IPS DF 19.7 (cell line): ENCODE measurements at regions not wholly inside any gene's neighbourhood (a gene's known extent, or its start where the extent isn't known, plus 50 kb on each side); places are given as distances from the start of the nearest gene placed in this dataset.

Source experiments
- DNase-seq: peaks from one replicate; pipeline ENCODE4 v3.0.0-alpha.2; 2013; ENCODE audit warnings: low read depth, low spot score

DNA sequence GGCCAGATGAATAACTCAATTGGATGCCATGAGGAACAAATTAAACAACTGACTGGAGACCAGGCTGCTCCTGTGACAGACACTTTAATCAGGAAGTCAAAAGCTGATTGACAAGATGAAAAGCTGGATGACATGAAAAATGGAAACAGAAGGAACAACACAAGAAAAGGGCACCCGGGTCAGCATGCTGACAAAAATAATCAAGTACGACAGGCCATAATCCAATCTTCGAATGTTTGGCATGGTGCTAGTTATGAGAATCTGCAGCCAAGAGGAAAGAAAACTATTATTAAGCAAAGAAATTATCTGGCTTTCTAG lies 544.7 kb downstream of the ETNK1 start:
- DNase-seq: no peak

DNA sequence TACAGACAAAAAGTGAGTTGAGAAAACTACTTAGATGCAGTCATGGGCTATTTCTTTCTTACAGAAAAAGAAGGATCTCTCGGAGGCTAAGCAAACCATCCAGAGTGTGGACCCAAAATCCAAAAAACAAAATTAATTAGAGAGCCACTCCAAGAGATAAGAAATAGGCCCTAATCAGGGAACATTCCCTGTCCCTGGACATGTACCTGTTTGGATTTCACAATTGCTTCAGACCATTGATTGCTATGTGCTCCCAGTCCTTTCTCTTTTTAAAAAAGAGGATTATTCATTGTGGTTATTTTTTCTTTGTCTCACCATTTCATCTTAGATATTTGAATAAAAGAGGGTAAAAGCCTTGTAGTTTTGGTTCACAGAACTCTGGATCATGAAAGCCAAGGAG lies 549.9 kb downstream of the ETNK1 start:
- no peak for DNase-seq

DNA sequence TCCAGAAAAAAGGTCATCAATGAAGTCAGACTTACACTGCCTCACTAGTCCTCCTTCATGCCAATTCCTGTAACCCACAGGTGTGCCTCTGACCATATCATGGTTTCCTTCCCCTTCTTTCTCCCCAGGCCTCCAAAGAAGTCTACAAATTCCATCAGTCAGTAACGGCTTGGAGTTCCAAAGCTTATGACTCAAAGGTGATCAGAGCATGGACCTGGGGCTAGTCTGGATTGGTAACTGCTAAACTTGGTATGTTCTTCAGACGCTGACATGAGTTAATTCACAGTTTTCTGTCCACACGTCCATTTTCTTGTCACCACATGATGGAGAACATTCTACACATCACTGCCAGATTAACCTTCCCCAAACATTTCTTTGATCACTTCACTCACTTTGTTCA lies 560.4 kb downstream of the ETNK1 start:
- no peak for DNase-seq

DNA sequence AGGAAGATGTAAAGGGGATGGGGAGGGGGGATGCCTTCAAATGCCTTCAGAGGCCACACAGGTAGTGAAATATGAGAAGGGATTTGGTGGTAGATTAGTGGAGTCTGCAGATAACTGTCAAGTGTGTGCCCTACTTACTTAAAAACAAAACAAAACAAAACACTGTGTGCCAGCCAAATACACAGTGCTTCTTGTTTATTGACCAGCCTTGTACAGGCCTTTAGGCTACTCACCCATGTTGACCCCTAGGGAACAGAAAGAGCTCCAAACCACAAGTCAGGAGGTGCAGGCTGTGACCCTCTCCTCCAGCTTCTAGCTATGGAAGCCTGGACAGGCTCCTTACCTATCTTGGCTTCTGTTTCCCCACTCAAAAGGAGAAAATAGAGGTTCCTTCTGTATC lies 562.0 kb downstream of the ETNK1 start:
- DNase-seq: no peak

DNA sequence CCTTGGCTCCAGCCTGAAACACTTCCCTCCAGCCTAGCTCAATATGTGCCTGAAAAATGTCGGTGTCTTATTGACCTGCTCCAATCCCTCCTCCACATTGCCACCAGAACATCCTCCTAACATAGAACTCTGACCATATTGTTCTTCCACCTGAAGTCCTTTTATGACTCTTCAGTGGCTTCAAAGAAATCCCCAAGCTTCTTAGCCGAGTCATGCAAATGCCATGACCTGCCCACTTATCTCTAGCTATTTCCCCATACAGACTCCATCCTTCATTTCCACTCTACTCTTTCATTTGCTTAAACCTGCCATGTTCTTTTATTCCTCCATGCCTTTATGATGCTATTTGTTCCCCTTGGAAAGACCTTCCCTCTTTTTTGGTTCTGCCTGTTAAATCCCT lies 568.6 kb downstream of the ETNK1 start:
- no peak for DNase-seq

DNA sequence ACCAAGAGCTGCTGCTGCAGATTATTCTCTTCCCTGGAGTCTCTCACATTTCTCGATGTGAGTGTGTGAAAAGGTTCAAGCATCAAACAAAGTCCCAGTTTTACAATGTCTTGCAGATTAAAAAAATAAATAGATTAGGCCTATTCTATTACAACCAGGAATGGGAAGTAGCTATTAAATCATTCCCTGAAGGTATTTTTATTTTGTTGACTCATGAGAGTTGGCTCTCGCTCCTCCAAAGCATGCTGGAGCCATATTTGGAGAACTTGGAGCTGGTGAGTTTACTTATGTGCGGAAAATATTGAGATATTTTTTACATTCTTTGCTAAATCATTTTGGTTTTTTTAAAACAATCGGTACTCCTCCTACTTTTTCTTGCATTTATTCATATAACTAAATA lies 572.3 kb downstream of the ETNK1 start:
- no peak for DNase-seq

DNA sequence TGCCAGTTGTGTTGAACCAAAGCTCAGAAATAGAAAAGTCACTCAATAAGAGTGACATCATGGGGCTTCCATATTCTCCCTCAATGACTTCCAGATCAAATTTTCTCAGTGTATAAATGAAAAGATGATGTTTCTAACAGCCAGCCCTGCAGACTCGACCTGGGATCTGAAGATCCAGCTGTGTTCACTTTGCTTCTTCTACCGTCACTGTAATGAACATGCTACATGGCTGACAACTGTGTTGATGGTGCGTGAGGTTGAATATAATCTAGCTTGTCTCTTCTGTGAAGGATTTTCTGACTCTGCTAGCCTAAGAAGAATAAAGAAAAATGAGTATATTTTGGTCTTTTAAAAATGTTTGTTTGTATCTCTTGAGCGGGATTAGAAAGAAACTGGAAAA lies 577.8 kb downstream of the ETNK1 start:
- DNase-seq: no peak

DNA sequence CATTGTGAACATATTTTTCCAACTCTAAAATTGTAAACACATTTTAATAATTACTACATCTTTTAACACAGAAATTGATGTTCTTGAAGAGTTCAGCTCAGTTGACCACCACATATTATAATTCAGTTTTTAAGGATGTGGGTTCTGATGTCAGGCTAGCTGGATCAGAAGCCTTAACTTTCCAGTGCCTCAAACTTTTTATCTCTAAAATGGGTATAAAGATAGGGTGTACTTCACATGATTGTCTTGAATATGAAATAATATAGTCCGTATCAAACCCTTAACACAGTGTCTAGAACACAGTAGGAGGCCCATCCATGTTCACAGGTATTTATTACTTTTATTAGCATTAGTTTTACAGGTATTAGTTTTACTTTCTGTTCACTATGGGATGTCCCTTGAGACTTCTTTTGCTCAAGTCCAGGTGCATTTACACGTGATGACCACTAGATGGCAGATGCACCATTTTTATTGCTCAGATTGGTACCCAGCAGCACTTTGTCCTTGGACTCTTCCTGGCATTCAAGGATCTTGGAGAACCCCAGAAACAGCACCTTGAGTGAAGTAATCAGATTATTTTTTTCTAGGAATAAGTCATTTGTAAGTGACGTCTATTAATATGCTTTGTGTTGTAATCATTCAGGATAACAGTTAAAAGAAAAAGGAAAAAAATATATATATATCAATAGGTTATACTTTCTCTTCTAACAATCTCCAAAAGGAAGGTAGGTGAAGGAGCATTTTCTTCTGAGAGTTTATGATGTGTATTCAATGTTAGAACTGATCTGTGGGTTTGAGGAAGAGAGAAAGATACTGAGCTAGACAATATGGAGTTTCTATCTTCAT lies 580.2 kb downstream of the ETNK1 start:
- peak; percentile 15 for DNase-seq

DNA sequence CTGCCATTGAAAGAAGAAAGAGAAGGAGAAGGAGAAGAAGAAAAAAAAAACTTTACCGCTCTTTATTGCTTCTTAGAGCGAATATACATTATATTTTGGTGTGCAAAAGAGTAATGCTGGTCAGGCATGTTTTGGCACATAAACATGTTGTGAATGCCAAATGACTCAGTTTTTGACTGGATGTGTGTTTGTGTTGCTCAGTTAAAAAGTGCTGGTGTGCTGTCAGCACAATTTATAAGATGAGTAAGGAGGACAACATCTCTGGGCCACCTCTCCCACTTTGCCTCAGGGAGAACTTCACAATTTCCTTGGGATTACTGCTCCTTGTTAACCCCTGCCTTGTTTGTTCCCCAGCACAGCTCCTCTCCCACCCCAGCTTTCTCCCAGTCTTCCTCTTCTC lies 584.8 kb downstream of the ETNK1 start:
- no peak for DNase-seq

DNA sequence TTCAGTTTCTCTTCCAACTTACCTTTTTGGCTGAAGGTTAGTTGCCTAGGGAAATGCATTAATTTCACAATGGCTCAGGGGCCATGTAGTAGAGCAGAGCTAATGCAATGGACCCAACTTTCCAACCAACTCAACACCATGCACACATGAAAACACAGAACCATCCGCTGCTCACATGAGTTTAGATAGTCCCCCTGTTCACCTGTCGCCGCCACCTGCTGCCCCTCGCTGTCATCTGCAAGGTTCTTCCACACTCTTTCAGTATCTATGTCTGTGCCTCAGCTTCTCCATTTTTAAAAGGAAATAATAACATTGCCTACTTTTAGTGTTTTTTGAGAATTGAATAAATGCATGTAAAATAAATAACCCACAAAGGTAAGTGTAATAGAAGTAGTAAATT lies 585.6 kb downstream of the ETNK1 start:
- no peak for DNase-seq

DNA sequence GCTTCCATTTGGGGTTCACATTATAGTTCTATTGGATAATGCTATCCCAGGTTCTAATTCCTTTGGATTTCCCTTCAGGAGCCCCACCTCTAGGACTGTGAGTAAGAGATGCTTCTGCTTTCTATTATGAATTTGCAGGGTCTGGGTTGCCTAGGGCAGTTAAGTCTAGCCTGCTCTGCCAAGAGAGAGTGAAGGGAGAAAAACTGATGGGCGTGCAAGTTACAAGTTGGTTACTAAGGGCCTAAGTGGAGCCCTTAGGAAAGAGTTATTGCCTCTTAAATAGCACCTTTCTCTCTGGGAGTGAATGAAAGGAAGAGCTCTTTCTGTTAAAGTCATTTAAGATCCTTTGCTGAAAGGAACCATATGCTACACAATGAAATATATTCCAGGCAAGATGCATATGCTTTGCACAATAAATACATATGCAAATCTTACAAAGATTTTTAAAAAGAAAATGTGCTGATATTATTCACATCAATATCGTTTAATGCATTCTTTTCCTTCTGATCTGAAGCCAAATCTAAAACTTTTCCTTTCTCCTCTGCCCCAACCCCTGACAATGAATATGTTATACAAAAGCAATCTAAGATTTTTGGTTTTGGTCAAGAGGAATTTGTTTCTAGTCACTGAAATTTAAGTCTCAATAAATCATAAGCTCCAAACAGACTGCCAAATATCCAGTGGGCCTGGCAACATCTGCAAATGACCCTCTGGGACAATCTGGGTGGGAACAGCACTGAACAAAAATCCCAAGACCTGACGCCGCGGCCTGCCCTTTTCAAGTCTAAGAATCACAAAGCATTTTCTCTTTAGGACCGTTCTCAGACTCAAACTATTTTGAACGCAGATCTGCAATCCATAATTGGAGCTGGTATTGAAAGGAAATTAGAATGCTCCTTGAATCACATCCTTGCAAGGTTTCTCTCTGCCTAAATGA lies 586.7 kb downstream of the ETNK1 start:
- DNase-seq: no peak

DNA sequence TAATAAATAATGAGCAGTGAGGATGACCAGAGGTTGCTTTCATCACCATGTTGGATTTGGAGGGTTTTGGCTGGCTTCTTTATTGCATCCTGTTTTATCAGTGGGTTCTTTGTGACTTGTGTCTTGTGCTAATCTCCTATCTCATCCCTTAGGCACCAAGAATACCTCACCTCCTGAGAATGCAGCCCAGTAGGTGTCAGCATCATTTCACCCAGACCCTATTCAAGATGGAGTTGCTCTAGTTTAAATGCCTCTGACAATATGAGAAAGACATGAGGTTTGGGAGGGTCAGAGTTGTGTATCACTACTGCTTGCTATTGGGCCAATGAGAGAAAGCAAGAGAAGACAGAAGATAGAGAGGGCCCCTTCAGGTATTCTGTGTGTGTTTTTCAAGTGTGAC lies 592.2 kb downstream of the ETNK1 start:
- DNase-seq: no peak

DNA sequence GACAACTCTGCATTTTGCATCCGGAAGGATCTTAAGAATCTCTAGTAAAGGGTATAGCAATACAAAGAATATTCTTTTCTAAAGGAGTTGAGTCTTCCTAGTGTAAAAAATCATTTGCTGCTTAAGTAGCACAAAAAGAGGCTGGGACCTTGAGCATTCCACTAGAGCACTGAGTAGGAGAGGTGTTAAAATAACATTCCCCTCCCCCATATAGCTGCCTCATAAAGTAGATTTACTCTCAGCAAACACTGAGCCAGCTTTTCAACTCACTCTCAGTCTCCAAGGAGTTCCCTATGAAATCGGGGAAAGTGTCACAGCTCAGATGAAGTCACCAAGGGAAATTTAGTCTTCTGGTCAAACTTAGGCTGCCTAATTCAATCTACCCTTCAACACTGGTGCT lies 592.7 kb downstream of the ETNK1 start:
- no peak for DNase-seq

DNA sequence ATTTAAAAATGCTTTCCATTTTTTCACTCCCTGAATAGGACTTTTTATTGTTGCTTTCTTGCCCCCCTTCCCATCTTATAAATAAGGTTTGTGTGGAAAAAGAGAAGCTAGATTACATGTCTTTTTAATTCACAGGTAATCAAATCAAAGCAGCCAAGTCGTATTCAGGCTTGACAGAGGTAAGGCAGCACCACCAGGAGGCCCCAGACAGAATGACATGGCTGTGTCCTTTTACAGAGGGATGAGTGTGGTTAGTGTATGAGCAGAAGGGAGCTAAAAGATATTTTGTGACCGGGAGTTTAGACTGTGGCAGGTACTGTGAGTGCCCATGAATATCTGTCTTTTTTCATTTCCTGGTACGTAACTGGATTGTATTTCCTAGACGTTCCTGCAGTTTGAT lies 596.1 kb downstream of the ETNK1 start:
- DNase-seq: no peak

DNA sequence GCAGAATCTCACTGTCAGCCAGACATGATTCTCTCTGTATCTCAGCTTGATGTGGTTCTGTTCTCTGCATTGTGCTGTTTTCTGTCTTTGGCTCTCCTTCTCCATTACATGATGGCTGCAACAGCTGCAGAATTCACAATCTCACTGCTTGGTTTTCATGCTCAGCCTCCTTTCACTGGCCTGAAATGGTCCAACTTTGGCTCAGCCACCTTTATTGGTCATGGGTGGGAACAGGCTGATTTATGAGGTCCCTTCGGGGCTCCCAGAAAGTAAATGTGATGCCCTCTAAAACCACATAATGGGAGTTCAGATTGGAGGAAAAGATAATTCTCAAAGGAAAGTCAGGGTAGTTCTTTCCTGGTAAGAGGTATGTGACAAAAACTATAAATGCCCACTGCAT lies 597.0 kb downstream of the ETNK1 start:
- DNase-seq: no peak

DNA sequence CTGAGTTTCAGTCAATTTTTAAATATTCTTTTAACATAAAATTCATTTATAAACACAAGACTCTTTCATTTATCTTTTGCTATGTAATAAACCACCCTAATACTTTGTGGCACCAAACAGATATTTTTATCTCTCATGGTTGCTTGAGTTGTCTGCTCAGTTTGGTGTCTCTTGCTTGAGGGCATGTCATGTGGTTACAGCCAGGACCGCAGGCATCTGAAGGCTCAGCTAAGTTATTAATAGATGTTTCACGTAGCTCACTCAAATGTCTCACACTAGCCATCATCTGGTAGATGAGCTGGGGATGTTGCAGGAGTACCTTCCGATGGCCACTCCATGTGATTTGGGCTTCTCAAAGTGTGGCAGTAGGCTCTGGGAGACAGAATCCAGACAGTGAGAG lies 597.8 kb downstream of the ETNK1 start:
- DNase-seq: no peak

DNA sequence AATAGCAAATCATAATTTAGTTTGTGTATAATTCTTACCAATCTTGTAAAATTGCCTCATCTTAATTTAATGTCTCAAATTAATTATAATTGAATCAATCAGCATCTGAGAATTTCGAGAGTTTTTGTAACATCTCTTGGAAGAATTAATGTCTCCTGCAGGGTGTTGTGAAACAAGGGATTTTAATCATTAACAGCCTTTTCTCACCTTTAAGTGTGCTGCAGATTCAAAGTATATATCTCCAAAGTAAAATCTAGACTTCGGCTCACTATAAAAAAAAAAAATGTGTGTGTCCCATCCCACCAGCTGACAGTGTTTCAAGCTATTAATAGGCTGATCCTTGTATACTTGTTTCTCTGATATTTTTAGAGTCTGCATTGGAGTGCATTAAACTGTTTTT lies 603.1 kb downstream of the ETNK1 start:
- no peak for DNase-seq

DNA sequence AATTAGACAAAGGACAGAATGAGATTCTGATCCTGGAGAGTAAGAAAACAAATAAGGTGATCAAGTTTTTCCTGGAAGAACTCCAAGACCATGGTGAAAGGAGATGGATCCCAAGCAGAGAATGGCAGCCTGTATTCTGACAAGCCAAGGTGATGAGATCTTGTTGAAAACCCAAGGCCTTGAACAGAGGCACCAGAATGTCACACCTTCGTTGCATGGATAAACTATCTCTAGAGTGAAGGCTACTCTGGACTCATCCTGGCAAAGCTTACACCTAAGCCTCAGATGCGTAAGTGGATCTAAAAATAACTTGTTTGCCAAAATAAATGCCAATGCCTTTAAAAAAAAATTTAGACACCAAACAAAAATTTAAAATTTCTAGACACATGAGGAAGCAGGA lies 605.9 kb downstream of the ETNK1 start:
- DNase-seq: no peak

DNA sequence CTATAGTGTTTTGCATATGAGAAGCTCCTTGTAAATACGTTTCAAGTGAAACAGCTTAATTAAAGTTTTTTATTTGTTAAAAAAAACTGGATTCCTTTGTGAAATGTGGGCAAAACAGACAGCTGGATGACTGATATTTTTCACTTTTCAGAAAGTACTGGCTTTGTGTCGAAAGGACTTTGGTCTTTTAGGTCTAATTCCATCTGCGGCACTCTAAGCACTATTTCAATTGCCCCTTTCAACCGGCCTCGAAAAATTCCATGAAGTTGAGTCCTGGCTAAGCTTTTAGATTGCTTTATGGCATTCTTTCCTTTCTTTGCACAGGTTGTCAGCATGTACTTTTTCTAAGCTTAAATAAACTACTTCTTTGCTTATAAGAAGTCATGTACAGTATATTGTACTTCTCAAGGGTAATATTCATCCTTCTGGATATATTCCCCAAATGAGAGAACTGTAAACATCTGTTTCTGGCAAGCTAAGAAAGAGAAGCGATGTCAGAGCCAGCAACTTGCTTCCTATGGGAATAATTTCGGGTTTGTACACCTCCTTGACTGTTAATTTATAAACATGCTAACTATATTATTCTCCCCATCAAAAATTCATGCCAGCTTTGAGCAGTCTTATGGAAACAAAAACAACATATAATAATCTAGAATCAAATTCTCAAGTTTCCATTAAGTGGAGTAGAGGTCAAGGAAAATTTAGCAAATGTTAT lies 611.3 kb downstream of the ETNK1 start:
- DNase-seq: no peak

DNA sequence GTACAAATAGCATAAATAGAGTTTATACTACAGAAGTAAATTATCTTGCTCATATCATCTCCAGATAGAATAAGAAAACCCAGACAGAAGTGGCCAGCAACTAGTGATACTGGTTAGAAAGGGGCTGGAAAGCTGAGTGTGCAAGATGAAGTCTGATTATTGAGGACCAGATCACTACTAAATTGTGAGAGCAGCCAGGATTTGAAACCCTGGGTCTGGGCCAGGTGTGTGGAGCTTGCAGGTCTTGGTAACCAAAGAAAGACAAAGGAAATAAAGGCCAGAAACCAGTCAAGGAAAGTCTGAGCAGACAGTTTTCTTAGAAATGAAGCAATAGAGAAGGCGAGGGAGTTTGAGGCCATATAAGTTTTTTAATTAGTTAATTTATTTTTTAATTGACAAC lies 611.8 kb downstream of the ETNK1 start:
- DNase-seq: no peak

DNA sequence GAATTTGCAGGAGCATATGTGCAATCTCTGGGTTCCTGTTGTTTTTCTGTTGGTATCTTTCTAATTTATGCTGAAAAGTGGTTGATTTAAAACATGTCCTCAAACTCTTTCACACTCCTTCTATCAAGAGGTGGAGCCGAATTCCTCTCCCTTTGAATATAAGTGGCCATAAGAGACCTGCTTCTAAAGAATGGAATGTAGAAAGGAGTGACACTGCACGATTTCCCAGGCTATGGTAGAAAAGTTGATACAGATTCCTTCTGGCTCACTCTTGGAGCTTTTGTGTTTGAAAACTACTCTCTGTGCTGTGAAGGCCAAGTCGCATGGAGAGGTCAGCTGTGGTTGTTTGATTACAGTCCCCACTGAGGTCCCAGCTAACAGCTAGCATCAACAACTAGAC lies 613.2 kb downstream of the ETNK1 start:
- DNase-seq: no peak

DNA sequence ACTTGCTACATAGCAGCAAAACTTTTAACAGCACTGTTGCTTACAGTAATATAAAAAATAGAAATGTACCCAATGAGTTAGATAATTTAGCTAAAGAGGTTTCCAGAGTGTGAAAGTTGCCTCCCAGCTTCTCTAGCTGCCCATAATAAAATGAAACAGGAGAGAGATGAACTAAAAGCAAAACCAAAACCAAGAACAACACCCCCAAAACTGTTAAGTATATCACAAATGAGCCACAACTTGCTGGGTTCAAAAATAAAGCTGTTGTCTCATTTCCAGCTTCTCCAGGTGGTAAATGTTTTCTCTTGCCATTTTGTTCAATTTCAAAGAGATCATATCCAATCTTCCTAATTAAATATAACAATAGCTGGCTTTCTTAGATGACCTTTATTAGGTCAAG lies 614.0 kb downstream of the ETNK1 start:
- no peak for DNase-seq
